GM21717 (cell line): ENCODE measurements at regions not wholly inside any gene's neighbourhood (a gene's known extent, or its start where the extent isn't known, plus 50 kb on each side); places are given as distances from the start of the nearest gene placed in this dataset.
"Not testable (repeated sequence)": the region's sequence is repeated elsewhere in the genome, so short reads cannot be mapped to it uniquely, and the experiment has no call there.

Experiments used
- ATAC-seq: cut with Tn5 transposase; IDR thresholded peaks from one replicate; pipeline ENCODE4 v1.9.1; 2021; ENCODE audit warnings: mild to moderate bottlenecking, moderate library complexity; ENCODE audit not compliant: unreplicated experiment

GRCh38 chr6:82118150-82118562 is 129.4 kb downstream of the IBTK start:
- ATAC-seq: no peak

GRCh38 chr6:82114748-82115147 is 132.8 kb downstream of the IBTK start:
- no peak for ATAC-seq

GRCh38 chr6:82113231-82113630 is 134.3 kb downstream of the IBTK start:
- no peak for ATAC-seq

- ATAC-seq: no peak
These were observed 135.7 kb downstream of the IBTK start for GRCh38 chr6:82111818-82112217.

- ATAC-seq: no peak
These were observed 136.4 kb downstream of the IBTK start for GRCh38 chr6:82111114-82111513.

- ATAC-seq: not testable (repeated sequence)
These were observed 144.4 kb downstream of the IBTK start for GRCh38 chr6:82103171-82103570.

- not testable (repeated sequence) for ATAC-seq
These were observed 146.0 kb downstream of the IBTK start for GRCh38 chr6:82101374-82102114.

GRCh38 chr6:82100763-82101162 is 146.8 kb downstream of the IBTK start:
- not testable (repeated sequence) for ATAC-seq

GRCh38 chr6:82097676-82098075 is 149.9 kb downstream of the IBTK start:
- ATAC-seq: no peak

- no peak for ATAC-seq
These were observed 152.5 kb downstream of the IBTK start for GRCh38 chr6:82095091-82095490.

- ATAC-seq: no peak
These were observed 153.3 kb downstream of the IBTK start for GRCh38 chr6:82094166-82094806.

GRCh38 chr6:82088978-82089771 is 158.4 kb downstream of the IBTK start:
- ATAC-seq: no peak

- no peak for ATAC-seq
These were observed 160.6 kb downstream of the IBTK start for GRCh38 chr6:82086944-82087343.

- ATAC-seq: no peak
These were observed 161.8 kb downstream of the IBTK start for GRCh38 chr6:82085701-82086100.

GRCh38 chr6:82084324-82084920 is 163.1 kb downstream of the IBTK start:
- ATAC-seq: no peak

GRCh38 chr6:82083646-82084045 is 163.9 kb downstream of the IBTK start:
- ATAC-seq: no peak

GRCh38 chr6:82080767-82081166 is 166.8 kb downstream of the IBTK start:
- ATAC-seq: no peak

GRCh38 chr6:82078286-82078908 is 169.1 kb downstream of the IBTK start:
- no peak for ATAC-seq

- no peak for ATAC-seq
These were observed 170.6 kb downstream of the IBTK start for GRCh38 chr6:82076916-82077315.

GRCh38 chr6:82074556-82074955 is 173.0 kb downstream of the IBTK start:
- no peak for ATAC-seq

- ATAC-seq: no peak
These were observed 174.1 kb downstream of the IBTK start for GRCh38 chr6:82073484-82073883.
